Stimulated activated CD4-positive, alpha-beta T cell treated with anti-CD3 and anti-CD28 coated beads, Interleukin-1b, Interleukin-23, amount 100 ng/mL, for 48 hours (primary cell): ENCODE measurements at regions not wholly inside any gene's neighbourhood (a gene's known extent, or its start where the extent isn't known, plus 50 kb on each side); places are given as distances from the start of the nearest gene placed in this dataset.
"Not testable (repeated sequence)": the region's sequence is repeated elsewhere in the genome, so short reads cannot be mapped to it uniquely, and the experiment has no call there.

Experiments
- DNase-seq: peaks from one replicate; pipeline ENCODE4 v3.0.0-alpha.2; 2020

GRCh38 chr1:192862271-192862670, 53.4 kb downstream of the RGS2 start:
- no peak for DNase-seq

GRCh38 chr1:192866241-192866868, 57.5 kb downstream of the RGS2 start:
- no peak for DNase-seq

GRCh38 chr1:192867180-192867579, 58.3 kb downstream of the RGS2 start:
- DNase-seq = no peak

DNA sequence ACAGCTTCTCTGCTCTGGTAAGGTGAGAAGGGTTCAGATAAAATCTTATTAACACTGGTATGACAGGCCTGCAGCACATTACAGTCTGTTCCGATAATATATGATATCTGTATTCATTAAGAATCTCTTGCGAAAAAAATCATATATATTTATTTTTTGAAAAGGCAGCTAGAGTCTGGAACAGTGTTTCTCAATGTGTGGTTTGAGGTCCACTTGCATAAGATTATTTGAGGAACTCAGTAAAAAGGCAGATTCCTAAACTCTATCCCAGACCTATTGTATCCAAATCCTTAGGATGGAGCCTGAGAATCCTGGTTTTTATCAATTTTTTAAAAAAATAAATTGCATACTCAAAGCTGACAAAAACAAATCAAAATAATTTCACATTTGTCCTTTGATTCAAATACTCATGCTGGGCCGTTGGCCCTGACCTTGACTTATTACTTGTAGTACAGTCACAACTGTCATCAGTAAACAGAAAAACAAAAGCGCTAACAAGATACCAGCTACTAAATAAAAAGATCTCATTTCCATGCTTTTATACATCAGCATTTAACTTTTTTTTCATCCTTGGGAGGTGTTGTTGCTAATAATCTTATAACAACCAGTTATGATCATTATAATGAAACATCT, 60.6 kb downstream of the RGS2 start:
- DNase-seq = no peak

GRCh38 chr1:192872010-192872409, 63.2 kb downstream of the RGS2 start:
- no peak for DNase-seq

DNA sequence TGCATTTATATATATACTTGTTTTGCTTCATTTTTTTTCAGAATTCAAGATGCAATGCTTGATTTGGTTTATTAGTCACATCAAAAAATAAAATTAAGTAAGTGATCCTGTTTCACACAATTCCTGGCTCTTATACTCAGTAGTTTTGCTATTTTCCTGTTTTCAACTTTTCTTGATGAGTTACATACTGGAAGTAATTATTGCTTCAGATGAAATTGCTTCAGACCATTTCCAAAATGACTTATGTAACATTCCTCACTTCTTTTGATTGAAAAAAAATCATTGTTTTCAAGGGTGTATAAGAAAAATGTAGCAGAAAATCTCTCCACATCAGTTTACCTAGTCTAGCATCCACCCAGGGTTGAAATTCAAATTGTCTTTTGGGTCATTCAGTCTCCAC, 65.0 kb downstream of the RGS2 start:
- no peak for DNase-seq

DNA sequence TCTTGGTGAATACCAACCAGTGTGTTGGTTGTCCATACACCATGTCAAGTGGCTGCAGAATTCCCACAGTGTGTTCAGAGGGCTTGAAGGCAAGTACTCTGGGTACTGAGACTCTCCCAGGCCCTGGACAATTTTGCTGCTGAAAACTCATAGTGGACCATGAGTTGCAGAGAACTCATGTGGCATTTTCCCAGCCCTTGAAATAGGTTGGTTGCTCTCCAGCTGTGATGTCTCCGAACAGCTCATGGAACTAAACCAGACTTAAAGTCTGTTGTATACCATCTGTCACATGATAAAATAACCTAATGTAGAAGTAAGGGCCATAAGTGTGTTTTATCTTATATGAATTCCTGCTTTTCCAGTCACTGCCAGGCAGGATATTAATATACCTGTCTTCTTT, 67.8 kb downstream of the RGS2 start:
- DNase-seq = no peak

GRCh38 chr1:192877283-192877886, 68.5 kb downstream of the RGS2 start:
- no peak for DNase-seq

DNA sequence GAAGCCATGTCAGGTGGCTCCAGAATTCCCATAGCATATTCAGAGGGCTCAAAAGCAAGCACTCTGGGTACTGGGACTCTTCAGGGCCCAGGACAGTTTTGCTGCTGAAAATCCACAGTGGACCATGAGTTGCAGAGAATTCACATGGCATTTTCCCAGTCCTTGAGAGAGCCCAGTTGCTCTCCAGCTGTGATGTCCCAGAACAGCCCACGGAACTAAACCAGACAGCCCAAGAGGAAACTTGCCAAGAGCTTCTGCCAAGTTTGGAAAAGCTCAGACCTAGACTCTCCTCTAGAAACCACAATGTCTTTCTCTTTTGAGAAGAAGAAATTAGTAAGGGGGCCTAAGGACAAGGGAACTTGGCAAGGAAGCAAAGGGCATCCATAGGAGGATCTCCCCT, 69.4 kb downstream of the RGS2 start:
- DNase-seq = no peak

- no peak for DNase-seq
Measured at GRCh38 chr1:192879406-192879805, 70.6 kb downstream of the RGS2 start.

DNA sequence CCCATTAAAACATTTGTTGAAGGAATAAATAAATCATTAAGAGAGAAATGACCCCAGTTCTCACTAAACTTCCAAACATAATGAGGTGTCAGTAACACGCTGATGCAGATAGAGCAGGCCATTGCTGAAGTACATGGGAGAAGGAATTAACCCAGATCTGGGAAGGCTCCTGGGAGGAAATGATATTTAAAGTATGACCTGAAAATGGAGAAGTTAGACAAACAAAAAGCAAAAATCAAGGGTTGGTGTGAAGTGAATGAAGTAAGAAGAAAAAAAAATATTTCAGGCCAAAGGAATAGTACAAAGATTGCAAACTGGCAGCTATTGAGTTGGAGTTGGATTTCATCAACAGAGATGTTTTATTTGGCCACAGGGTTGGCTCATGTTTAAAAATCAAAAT, 71.4 kb downstream of the RGS2 start:
- no peak for DNase-seq

DNA sequence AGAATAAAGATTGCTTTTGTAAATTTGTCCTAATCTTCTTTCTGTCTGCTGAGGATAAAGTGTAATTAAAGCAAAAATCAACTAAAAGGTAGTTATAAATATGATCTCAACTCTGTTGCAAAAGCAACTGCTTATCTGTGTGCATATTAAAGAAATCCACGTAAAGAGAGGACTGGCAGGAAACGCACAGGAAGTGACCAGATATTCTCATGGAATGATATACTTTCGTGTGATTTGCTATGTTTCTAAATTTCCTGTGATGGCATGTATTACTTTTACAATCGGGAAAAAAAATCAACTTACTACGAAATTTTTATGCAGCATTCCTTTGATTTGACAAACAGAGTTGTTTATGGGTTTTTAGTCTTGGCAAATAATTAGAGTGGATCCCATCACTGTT, 75.4 kb downstream of the RGS2 start:
- DNase-seq = no peak

DNA sequence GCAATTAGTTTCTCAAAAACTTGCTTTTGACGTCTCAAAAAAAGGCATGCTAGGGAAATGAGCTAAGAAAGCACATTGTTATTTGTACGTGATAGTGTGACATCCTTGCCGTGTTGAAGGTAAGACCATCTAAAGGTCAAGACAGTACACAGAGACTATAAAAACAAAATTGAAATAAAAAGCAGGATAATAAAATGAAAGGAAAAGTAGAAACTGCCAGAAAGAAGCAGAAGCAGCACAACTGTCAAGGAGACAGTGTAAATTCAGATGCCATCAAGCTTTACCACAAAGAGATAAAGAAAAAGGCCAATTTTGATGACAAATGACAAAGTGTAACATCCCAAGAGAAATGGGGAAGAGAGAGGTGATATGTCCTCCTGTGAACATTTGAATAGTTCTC, 76.5 kb downstream of the RGS2 start:
- DNase-seq = not testable (repeated sequence)

DNA sequence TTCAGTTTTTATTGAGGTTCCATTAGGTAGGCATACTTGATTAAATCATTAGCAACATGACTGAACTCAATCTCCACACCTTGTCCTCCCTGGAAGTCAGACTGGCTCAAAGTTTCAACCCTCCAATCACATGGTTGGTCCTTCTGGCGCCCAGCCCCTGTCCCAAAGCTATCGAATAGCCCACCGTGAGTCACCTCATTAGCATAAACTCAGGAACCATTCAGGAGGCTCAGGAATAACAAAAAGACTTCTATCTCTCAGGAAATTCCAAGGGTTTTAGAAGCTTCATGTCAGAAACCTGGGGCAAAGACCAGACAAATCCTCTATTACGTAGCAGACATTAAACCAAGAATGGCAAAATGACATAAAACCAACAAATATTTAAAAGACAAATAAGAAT, 78.6 kb downstream of the RGS2 start:
- no peak for DNase-seq

DNA sequence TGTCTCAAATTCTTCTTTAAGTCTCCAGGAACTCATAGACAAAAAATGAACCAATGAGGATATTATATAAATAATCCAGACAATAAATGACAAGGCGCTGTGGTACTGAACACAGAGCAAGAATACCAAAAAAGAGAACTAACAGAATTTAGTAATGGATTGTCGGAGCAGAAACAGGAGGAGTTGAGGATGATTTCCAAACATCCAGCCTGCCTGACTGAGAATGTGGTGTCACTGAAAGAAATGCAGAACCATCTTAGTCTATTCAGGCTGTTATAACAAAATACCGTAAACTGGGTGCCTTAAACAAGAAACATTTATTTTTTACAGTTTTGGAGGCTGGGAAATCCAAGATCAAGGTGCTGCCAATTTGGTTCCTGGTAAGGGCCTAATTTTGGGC, 79.7 kb downstream of the RGS2 start:
- DNase-seq = no peak

DNA sequence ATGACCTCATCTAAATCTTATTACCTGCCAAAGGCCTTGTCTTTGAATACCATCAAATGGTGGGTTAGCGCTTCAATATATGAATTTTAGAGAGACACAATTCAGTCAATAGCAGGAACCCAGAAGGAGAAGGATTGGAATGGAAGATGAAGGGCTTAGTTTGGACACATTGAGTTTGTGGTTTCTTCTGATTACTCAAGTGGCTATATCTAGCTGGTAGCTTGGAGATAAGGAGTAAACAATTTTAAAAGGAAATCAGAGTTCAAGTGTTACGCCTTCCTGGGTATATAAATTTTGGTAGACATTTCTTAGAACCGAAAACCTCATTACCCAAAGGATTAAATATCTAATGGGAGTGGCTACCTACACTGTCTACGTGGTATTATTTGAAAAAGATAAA, 80.2 kb downstream of the RGS2 start:
- DNase-seq = no peak

- no peak for DNase-seq
Measured at GRCh38 chr1:192890134-192890533, 81.3 kb downstream of the RGS2 start.

DNA sequence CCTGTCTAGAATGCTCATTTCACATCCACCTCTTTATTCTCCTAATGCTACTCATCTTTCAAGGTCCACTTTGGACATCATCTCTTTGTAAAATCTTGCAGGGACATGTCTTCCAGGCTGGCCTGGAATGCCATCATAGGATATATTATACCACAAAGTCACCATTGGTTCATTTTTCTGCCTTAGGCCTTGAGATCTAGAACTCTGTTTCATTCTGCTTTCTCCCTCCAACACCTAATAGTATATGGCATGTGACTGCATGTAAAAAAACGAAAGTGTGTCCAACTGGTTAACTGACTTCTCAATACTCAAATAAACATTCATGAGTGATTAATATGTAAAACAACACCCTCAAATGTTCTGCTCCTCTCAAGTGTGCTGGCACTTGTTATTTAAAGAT, 84.1 kb downstream of the RGS2 start:
- no peak for DNase-seq

DNA sequence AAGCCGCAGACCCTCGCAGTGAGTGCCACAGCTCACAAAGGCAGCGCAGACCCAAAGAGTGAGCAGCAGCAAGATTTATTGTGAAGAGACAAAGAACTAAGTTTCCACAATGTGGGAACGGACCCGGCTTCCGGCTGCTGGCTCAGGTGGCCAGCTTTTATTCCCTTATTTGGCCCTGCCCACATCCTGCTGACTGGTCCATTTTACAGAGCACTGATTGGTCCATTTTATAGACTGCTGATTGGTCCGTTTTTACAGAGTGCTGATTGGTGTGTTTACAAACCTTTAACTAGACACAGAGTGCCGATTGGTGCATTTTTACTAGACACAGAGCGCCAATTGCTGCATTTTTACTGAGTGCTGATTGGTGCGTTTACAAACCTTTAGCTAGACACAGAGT, 86.6 kb downstream of the RGS2 start:
- not testable (repeated sequence) for DNase-seq

DNA sequence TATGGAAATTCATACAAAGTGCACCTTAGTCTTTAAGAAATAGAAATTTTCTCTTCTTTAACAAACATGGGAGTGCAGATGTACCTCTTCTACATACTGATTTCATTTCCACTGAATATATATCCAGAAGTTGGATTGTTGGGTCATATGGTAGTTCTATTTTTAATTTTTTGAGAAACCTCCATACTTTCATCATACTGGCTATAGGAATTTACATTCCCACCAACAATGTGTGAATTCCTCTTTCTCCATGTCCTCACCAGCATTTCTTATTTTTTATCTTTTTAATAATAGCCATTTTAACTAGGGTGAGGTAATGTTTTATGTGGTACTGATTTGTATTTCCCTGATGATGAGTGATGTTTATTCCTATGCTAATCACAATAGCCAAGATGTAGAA, 87.5 kb downstream of the RGS2 start:
- DNase-seq = no peak

DNA sequence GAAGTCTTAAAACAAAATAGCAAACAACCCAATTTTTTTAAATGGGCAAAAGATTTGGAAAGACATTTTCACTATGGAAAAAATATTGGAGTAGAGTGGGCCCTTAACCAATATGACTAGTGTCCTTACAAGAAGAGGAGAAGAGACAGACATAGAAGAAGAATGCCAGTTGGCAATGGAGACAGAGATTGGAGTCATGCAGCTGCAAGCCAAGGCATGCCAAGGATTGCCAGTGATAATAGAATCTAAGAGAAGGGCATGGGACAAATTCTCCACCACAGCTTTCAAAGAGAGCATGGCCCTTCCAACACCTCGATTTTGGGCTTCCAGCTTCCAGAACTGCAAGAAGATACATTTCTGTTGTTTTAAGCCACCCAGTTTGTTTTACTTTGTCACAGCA, 92.7 kb downstream of the RGS2 start:
- no peak for DNase-seq

- no peak for DNase-seq
Measured at GRCh38 chr1:192903142-192903541, 94.3 kb downstream of the RGS2 start.

GRCh38 chr1:192904438-192904895, 95.6 kb downstream of the RGS2 start:
- DNase-seq = peak; percentile 23

GRCh38 chr1:192905049-192905448, 96.2 kb downstream of the RGS2 start:
- DNase-seq = no peak

DNA sequence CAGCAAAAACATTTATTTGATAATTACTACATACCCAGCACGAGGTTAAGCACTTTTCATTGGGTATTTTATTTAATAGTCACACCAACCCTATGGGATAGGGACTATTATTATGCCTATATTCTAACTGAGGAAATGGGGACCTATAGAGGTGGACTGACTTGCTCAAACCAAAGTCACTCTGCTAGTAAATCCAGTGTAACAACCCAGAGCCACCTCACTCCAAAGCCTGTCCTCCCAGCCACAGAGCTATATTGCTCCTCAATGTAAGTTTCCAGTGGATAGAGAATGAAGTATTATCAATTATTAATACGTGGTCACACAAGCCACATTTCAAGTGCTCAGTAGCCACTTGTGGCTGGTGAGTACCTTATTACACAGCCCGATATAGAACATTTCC, 97.5 kb downstream of the RGS2 start:
- no peak for DNase-seq
